Thyroid gland (tissue), 4 donors: ENCODE measurements at regions not wholly inside any gene's neighbourhood (a gene's known extent, or its start where the extent isn't known, plus 50 kb on each side); places are given as distances from the start of the nearest gene placed in this dataset.

Experiments
- POLR2A ChIP-seq, 2 donors: fragments of 450-650 bp; IDR thresholded peaks; one replicate each; pipeline ENCODE4 v1.6.1; 2017; ENCODE audit warnings: antibody characterized with exemption in 2 of 2, mild to moderate bottlenecking in 2 of 2, moderate library complexity in 1 of 2
- TF ChIP-seq, protein P1 (sequence below), 6 experiments: fragments of 200-600 bp in 3 of 6; fragments of 450-650 bp in 3 of 6; sonication (generic) in 3 of 6; IDR thresholded peaks; one replicate each; pipeline ENCODE4 v1.5.1; 2016 to 2019; ENCODE audit warnings: antibody characterized with exemption in 6 of 6, mild to moderate bottlenecking in 2 of 6, inconsistent platforms in 1 of 6, moderate library complexity in 1 of 6

DNA sequence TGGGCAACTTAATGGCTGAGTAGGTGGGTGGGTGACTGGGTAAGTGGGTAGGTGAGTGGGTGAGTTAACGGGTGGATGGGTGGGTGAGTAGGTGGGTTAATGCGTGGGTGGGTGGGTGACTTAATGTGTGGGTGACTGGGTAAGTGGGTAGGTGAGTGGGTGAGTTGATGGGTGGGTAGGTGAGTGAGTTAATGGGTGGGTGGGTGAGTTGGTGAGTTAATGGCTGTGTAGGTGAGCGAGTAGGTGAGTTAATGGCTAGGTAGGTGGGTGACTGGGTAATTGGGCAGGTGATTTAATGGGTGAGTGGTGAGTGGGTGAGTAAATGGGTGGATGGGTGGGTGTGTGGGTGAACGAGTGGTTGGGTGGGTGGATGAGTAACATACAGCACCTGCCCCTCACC lies 243.0 kb upstream of the MGMT start:
- TF ChIP-seq, protein P1, sequence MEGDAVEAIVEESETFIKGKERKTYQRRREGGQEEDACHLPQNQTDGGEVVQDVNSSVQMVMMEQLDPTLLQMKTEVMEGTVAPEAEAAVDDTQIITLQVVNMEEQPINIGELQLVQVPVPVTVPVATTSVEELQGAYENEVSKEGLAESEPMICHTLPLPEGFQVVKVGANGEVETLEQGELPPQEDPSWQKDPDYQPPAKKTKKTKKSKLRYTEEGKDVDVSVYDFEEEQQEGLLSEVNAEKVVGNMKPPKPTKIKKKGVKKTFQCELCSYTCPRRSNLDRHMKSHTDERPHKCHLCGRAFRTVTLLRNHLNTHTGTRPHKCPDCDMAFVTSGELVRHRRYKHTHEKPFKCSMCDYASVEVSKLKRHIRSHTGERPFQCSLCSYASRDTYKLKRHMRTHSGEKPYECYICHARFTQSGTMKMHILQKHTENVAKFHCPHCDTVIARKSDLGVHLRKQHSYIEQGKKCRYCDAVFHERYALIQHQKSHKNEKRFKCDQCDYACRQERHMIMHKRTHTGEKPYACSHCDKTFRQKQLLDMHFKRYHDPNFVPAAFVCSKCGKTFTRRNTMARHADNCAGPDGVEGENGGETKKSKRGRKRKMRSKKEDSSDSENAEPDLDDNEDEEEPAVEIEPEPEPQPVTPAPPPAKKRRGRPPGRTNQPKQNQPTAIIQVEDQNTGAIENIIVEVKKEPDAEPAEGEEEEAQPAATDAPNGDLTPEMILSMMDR (IDR thresholded peaks at IDR 0.05): no peak
- no peak for TF ChIP-seq POLR2A (IDR thresholded peaks at IDR 0.05)
